Lower leg skin (tissue), 4 donors: ENCODE measurements at regions not wholly inside any gene's neighbourhood (a gene's known extent, or its start where the extent isn't known, plus 50 kb on each side); places are given as distances from the start of the nearest gene placed in this dataset.

Source experiments
- DNase-seq, 2 donors: peaks; one replicate each; pipeline ENCODE4 v3.0.0-alpha.2; 2019; ENCODE audit warnings: low spot score in 2 of 2
- H3K4me3 ChIP-seq: fragments of 200-600 bp; sonication (generic); 2 replicates; pipeline ENCODE4 v1.5.1; 2017; ENCODE audit warnings: mild to moderate bottlenecking, low read depth; ENCODE audit not compliant: poor library complexity, severe bottlenecking
- POLR2A ChIP-seq, 2 donors: fragments of 450-650 bp; IDR thresholded peaks; one replicate each; pipeline ENCODE4 v1.6.1; 2016 to 2017; ENCODE audit warnings: antibody characterized with exemption in 2 of 2, mild to moderate bottlenecking in 1 of 2, moderate library complexity in 1 of 2
- WGBS, 2 donors: methylation state at CpG; one replicate each; pipeline ENCODE4 v1.1.5; 2018; 5-methylcytosine and 5-hydroxymethylcytosine counted together
- intact Hi-C: fragments of 100-400 bp; cut with DNase I; formaldehyde crosslinking; loops from one replicate; pipeline ENCODE4 v1.15.0; 2023; ENCODE audit warnings: low total_unique reads
- TF ChIP-seq, protein P1 (sequence below), 3 donors: fragments of 450-650 bp; IDR thresholded peaks; one replicate each; pipeline ENCODE4 v1.5.1; 2016; ENCODE audit warnings: antibody characterized with exemption in 3 of 3, mild to moderate bottlenecking in 3 of 3, moderate library complexity in 2 of 3

DNA sequence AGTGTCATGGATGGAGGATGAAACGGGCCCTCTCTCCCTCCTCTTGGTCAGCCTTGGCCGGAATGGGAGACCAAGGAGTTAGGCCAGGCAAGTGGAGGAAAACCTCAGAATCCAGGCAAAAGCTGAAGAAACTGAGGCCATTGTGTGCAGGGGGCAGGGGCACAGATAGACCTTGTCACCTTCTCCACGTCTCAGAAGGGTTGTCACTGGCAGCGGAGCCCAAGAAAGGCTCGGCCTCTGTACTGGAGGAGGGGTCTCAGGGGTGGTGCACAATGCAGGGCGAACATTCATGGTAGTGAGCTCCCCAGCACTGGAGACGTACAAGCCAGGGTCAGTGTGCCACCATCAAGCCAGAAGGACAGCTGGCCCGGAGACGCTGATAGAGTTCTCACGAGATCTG is 139.5 kb downstream of the CPZ start:
- no peak overlapping the region for H3K4me3 ChIP-seq
- DNase-seq = peak in 1 of 2 donors; percentile 74
- intact Hi-C loops = no loop called here
- TF ChIP-seq, protein P1, sequence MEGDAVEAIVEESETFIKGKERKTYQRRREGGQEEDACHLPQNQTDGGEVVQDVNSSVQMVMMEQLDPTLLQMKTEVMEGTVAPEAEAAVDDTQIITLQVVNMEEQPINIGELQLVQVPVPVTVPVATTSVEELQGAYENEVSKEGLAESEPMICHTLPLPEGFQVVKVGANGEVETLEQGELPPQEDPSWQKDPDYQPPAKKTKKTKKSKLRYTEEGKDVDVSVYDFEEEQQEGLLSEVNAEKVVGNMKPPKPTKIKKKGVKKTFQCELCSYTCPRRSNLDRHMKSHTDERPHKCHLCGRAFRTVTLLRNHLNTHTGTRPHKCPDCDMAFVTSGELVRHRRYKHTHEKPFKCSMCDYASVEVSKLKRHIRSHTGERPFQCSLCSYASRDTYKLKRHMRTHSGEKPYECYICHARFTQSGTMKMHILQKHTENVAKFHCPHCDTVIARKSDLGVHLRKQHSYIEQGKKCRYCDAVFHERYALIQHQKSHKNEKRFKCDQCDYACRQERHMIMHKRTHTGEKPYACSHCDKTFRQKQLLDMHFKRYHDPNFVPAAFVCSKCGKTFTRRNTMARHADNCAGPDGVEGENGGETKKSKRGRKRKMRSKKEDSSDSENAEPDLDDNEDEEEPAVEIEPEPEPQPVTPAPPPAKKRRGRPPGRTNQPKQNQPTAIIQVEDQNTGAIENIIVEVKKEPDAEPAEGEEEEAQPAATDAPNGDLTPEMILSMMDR (IDR thresholded peaks at IDR 0.05) = no peak
- TF ChIP-seq POLR2A (IDR thresholded peaks at IDR 0.05) = no peak
- WGBS, 2 donors = 80 to 83% methylated on average over 10 of the region's 10 CpGs

DNA sequence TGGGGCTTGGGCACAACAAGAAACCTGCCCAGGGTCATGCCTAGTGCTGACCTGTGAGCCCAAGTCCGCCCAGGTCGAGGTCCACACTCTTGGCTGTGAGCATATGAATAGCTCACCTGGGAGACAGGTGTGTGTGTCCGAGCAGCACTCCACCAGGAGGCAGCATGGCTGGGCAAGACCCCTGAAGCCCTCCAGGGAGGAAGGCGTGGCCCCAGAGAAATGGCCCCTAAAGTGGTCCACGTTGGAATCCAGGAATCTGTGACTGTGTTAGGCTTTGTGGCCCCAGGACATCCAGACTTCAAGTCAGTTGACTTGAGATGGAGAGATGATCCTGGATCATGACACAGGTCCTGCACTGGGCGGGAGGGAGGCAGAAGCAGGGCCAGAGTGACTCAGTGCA is 138.8 kb downstream of the CPZ start:
- TF ChIP-seq POLR2A (IDR thresholded peaks at IDR 0.05) = no peak
- TF ChIP-seq, protein P1 (IDR thresholded peaks at IDR 0.05) = no peak
- DNase-seq = peak in 1 of 2 donors; percentile 66
- intact Hi-C loops = no loop called here
- 76 to 78% methylated on average over 6 of the region's 6 CpGs for WGBS, 2 donors
- no peak overlapping the region for H3K4me3 ChIP-seq

DNA sequence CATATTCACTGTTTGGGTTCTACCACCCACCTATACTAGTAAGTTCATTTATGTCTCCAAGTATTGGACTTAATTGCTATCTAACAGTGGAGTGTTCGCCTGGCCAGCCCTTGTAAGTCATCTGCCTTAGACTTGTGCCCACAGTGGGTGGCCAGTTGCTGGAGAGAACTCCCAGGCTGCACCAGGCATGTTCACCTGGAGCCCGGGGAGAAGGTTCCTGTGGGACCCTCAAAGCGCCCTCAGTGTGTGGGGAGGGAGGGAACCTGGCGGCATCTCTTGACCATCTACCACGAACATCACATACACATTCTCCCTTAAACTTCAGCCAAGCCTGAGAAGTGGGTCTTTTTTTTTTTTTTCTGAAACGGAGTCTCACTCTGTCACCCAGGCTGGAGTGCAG is 138.1 kb downstream of the CPZ start:
- TF ChIP-seq, protein P1 (IDR thresholded peaks at IDR 0.05) = no peak
- no peak for TF ChIP-seq POLR2A (IDR thresholded peaks at IDR 0.05)
- H3K4me3 ChIP-seq = no peak overlapping the region
- peak in 1 of 2 donors; percentile 50 for DNase-seq
- intact Hi-C loops = no loop called here
- 86 to 92% methylated on average over 6 of the region's 6 CpGs for WGBS, 2 donors

DNA sequence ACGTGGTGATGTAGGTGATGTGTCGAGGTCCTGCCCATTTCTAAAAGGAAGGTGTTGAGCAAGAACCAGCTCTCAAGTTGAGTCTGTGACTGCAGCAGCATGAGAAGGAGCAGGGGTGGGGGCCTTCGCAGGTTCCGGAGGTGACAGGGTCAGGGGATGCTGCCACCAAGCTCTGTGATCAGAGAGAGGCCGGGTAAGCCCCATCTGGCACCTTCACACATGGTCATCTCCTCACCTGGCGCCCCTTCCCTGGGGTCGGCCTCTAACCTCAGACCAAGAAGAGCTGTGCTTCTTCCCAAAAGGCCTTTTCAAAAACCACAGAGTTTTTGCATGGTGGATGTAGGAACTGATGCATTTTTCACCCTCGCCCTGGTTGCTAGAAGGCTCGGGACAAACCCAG is 137.6 kb downstream of the CPZ start:
- TF ChIP-seq, protein P1 (IDR thresholded peaks at IDR 0.05) = no peak
- no peak for TF ChIP-seq POLR2A (IDR thresholded peaks at IDR 0.05)
- intact Hi-C loops = no loop called here
- peak in 1 of 2 donors; percentile 37 for DNase-seq
- 81 to 86% methylated on average over 9 of the region's 9 CpGs for WGBS, 2 donors
- no peak overlapping the region for H3K4me3 ChIP-seq

DNA sequence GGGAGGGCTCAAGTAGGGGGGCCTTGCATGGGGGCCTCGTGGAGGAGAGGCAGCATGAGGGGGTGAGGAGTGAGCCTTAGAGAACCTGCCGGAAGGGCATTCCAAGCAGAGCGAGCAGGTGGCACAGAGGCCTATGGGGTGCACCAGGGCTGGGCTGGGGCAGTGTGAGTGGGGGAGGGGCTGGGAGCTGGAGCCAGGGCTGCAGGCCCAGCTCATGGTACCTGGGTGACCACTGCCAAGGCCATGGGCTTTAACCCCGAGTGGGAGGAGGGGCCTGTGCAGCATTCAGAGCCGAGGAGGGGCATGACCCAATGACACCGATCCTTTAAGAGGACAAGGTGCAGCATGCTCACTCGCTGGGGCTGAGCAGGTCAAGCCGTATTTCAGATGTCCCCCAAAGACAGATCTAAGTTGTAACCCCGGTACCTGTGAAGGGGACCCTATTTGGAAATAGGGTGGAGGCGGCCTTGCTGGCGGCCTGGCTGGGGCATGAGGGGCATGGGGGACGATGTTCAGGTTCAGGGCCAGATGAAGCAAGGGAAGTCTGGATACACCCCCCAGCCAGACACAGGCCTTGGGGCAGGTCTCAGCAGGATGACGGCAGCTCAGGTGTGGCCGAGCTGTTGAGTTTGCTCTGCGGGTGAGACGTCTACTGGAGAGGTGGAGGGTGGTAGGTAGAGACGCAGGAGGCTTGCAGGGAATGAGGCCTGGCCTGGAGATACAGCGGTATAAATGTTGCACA is 137.0 kb downstream of the CPZ start:
- peak in 1 of 2 donors; percentile 80 for DNase-seq
- intact Hi-C loops = no loop called here
- TF ChIP-seq POLR2A (IDR thresholded peaks at IDR 0.05) = no peak
- TF ChIP-seq, protein P1 (IDR thresholded peaks at IDR 0.05) = no peak
- H3K4me3 ChIP-seq = no peak overlapping the region
- 83 to 88% methylated on average over 18 of the region's 18 CpGs for WGBS, 2 donors
